Activated naive CD4-positive, alpha-beta T cell treated with anti-CD3 and anti-CD28 coated beads for 36 hours (primary cell): ENCODE measurements at regions not wholly inside any gene's neighbourhood (a gene's known extent, or its start where the extent isn't known, plus 50 kb on each side); places are given as distances from the start of the nearest gene placed in this dataset.
"Not testable (repeated sequence)": the region's sequence is repeated elsewhere in the genome, so short reads cannot be mapped to it uniquely, and the experiment has no call there.

Experiments used
- CTCF ChIA-PET: fragments of 350-600 bp; sonication (Branson Sonifier 250); formaldehyde crosslinking; loops from one replicate; lab custom pipeline; 2021; ENCODE audit warnings: antibody characterized with exemption; lab: Charles Lee
- DNase-seq: peaks from one replicate; pipeline ENCODE4 v3.0.0-alpha.2; 2020
- H3K27ac Mint-ChIP-seq: one replicate; pipeline ENCODE4 v1.8.0; 2021; ENCODE audit warnings: mild to moderate bottlenecking, mixed read lengths
- H3K27me3 Mint-ChIP-seq: one replicate; pipeline ENCODE4 v1.8.0; 2021; ENCODE audit warnings: low read depth, mixed read lengths
- H3K36me3 Mint-ChIP-seq: one replicate; pipeline ENCODE4 v1.8.0; 2021; ENCODE audit warnings: low read depth, mixed read lengths
- H3K4me1 Mint-ChIP-seq: one replicate; pipeline ENCODE4 v1.8.0; 2021; ENCODE audit warnings: low read depth, mixed read lengths
- H3K4me3 Mint-ChIP-seq: one replicate; pipeline ENCODE4 v1.8.0; 2021; ENCODE audit warnings: mild to moderate bottlenecking, moderate library complexity, mixed read lengths
- H3K9me3 Mint-ChIP-seq: one replicate; pipeline ENCODE4 v1.8.0; 2021; ENCODE audit warnings: mixed read lengths
- intact Hi-C: fragments of 100-400 bp; cut with micrococcal nuclease; formaldehyde crosslinking; loops from one replicate; pipeline ENCODE4 v1.15.1; 2023

DNA sequence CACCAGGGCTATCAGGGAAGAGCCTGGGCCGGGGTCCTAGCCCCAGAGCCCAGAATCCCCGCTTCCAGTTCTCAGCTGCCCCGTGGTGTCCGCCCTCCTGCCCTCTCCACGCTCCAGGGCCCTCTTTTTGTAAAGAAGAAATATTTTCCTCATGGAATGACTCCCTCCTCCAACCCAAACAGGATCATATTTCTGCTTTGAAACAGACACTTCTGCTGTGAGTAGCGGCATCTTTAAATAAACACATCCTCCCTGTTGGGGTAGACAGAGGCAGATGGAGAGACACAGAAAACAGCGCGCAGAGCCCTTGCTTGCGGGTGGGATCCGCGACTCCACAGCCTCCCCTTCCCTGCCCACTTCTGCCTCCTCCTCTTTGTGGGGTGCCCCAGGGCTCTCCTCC is 4384.7 kb upstream of the TPTE start:
- H3K9me3 Mint-ChIP-seq, H3K36me3 Mint-ChIP-seq, intact Hi-C loops, DNase-seq, H3K27ac Mint-ChIP-seq, H3K4me3 Mint-ChIP-seq, H3K4me1 Mint-ChIP-seq, H3K27me3 Mint-ChIP-seq, CTCF ChIA-PET: not testable (repeated sequence)

DNA sequence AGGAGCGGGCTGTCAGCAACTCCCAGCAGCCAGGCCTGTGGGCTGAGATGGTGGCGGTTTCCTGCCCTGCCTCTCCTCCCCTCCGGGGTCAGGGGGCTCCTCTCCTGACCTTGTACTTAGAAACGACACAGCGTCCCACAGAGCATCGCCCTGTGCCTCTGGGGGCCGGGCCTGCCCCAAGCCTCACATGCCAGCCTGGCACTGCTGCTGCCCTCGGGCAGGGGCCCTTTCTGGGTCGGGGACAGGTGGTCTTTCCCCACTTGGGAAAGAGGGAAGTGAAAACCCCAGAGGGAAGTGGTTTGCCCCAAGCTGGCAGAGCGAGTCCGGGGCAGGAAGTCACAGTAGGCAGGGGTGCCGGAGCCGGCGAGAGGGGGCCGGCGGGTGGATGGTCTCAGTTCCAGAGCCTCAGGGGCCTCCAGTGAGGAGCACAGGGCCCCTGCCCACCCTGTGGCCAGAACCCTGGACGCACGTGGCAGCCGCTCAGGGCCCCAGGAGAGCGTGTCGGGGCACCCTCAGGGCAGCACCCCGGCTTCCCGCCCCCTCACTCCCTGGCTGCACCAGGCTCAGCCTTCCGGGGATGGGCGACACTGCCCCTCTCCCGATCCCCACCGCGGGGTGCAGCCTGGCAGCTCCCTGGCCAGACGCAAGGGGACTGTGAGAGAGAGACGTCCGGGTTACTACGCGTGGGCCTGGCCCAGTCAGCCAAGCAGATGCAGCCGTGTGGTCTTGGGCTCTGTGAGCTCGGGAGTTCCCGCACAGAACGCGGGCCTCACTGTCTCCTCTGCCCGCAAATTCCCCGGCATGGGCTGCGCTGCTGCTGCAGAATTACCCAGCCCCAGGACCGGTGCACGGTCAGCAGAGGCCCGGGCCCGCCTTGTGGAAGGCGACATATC is 4382.9 kb upstream of the TPTE start:
- H3K4me1 Mint-ChIP-seq, H3K27me3 Mint-ChIP-seq, H3K36me3 Mint-ChIP-seq, H3K27ac Mint-ChIP-seq, H3K9me3 Mint-ChIP-seq, intact Hi-C loops, CTCF ChIA-PET, DNase-seq, H3K4me3 Mint-ChIP-seq: not testable (repeated sequence)

DNA sequence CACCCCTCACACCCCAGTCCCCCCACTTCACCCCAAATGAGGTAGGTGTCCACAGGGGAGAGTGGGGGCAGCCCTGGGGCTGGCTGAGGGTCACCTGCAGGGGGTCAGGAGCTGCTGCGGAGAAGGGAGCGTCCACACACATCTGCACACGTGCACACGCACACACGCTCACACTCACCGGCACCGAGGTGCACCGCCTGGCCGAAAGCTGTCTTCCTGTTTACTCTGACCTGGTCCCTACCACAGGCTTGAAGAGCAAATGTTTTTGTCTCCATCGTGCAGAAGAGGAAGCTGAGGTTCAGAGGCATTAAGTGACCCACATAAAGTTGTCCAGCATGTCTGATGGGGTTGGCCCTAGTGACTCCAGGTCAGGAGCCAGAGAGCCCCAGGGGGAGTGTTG is 4382.1 kb upstream of the TPTE start:
- CTCF ChIA-PET, intact Hi-C loops, H3K27ac Mint-ChIP-seq, DNase-seq, H3K4me1 Mint-ChIP-seq, H3K36me3 Mint-ChIP-seq, H3K9me3 Mint-ChIP-seq, H3K27me3 Mint-ChIP-seq, H3K4me3 Mint-ChIP-seq: not testable (repeated sequence)

DNA sequence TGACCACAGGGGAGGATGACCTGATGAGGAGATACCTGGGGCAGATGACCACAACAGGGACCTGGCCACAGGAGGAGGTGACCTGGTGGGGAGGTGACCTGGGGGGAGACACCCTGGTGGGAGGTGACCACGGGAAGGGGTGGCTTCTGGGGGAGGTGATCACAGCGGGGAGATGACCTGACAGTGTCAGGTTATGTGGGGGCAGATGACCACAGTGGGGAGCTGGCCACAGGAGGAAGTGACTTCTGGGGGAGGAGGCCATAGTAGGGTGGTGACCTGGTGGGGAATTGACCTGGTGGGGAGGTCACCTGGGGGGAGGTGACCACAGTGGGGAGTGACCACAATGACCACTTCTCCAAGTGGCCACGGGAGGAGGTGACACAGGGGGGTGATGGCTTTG is 4381.5 kb upstream of the TPTE start:
- CTCF ChIA-PET, H3K27me3 Mint-ChIP-seq: not testable (repeated sequence)

GRCh38 chr21:6140467-6141137 is 4380.8 kb upstream of the TPTE start:
- H3K36me3 Mint-ChIP-seq, H3K4me3 Mint-ChIP-seq, H3K27ac Mint-ChIP-seq, H3K9me3 Mint-ChIP-seq, DNase-seq, H3K4me1 Mint-ChIP-seq, H3K27me3 Mint-ChIP-seq, intact Hi-C loops, CTCF ChIA-PET: not testable (repeated sequence)

More for the DNA sequence above, 4381.5 kb upstream of the TPTE start:
- intact Hi-C loops, H3K4me1 Mint-ChIP-seq, H3K27ac Mint-ChIP-seq, DNase-seq, H3K36me3 Mint-ChIP-seq, H3K9me3 Mint-ChIP-seq, H3K4me3 Mint-ChIP-seq: not testable (repeated sequence)

DNA sequence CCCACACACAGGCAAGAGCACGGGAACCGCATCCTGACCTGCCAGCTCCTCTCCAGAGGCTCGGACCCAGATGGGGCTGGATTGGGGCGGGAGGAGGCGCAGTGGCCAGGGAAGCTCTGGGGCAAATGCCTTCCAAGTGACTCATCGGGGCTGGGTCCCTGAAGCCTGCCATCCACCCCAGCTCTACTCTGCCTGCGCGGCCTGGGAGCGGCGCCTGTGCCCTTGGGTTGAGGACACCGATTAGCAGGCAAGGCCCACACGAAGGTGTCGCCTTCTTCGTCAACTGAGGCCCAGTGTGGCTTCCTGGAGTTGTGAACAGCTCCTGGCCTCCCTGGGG is 4380.3 kb upstream of the TPTE start:
- DNase-seq, H3K36me3 Mint-ChIP-seq, H3K4me1 Mint-ChIP-seq, H3K4me3 Mint-ChIP-seq, CTCF ChIA-PET, H3K9me3 Mint-ChIP-seq, H3K27me3 Mint-ChIP-seq, intact Hi-C loops, H3K27ac Mint-ChIP-seq: not testable (repeated sequence)

GRCh38 chr21:6153154-6153553 is 4368.2 kb upstream of the TPTE start:
- H3K4me1 Mint-ChIP-seq, H3K36me3 Mint-ChIP-seq, H3K27ac Mint-ChIP-seq, intact Hi-C loops, CTCF ChIA-PET, DNase-seq, H3K4me3 Mint-ChIP-seq, H3K27me3 Mint-ChIP-seq, H3K9me3 Mint-ChIP-seq: not testable (repeated sequence)

GRCh38 chr21:6154524-6155320 is 4366.7 kb upstream of the TPTE start:
- H3K27ac Mint-ChIP-seq, CTCF ChIA-PET, H3K4me3 Mint-ChIP-seq, DNase-seq, H3K9me3 Mint-ChIP-seq, H3K36me3 Mint-ChIP-seq, H3K4me1 Mint-ChIP-seq, H3K27me3 Mint-ChIP-seq, intact Hi-C loops: not testable (repeated sequence)

- intact Hi-C loops, H3K4me1 Mint-ChIP-seq, CTCF ChIA-PET: not testable (repeated sequence)
Observed at GRCh38 chr21:6156712-6157389, 4364.5 kb upstream of the TPTE start.

DNA sequence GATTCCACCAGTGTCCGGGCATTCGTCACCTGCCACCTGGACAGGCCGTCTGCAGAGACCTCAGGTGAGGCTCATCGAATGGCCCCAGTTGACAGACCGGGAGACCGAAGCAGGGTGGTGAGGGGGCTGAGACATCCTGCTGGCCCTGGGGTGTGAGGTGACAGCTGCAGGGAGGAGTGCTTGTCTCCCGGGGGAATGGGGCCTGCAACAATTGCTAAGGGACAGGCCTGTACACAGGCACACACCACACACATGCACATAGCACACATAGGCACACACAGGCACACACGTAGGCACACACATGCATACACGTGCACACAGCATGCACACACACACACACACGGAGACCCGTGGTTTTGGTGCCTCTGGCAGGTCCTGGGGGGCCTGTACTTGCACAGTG is 4363.9 kb upstream of the TPTE start:
- CTCF ChIA-PET, intact Hi-C loops, H3K27ac Mint-ChIP-seq, H3K4me1 Mint-ChIP-seq, DNase-seq, H3K4me3 Mint-ChIP-seq, H3K9me3 Mint-ChIP-seq, H3K27me3 Mint-ChIP-seq, H3K36me3 Mint-ChIP-seq: not testable (repeated sequence)

More at GRCh38 chr21:6156712-6157389, 4364.5 kb upstream of the TPTE start:
- not testable (repeated sequence) for H3K4me3 Mint-ChIP-seq, H3K27me3 Mint-ChIP-seq, H3K27ac Mint-ChIP-seq, H3K36me3 Mint-ChIP-seq, H3K9me3 Mint-ChIP-seq, DNase-seq

DNA sequence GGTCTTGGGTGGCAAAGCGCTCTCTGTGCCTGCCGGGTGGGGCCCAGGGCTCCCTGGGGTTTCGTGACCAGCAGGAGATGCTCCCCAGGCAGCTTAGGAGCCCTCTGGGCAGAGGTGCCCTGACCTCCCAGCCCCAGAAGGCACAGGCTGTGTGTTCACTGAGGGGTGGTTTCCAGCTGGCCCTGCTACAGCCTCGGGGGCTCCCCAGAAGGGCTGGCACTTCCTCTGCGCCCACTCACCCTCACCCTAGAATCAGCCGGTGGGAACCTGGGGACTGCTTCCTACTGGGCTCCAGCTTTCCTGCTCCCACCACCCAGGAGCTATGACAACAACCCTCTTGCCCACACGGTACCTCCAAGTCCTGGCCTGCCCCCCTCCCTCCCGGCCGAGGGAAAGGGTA is 4363.2 kb upstream of the TPTE start:
- peak; percentile 2 for DNase-seq
- H3K36me3 Mint-ChIP-seq, H3K27me3 Mint-ChIP-seq, H3K4me3 Mint-ChIP-seq, CTCF ChIA-PET, intact Hi-C loops, H3K4me1 Mint-ChIP-seq, H3K27ac Mint-ChIP-seq, H3K9me3 Mint-ChIP-seq: not testable (repeated sequence)
